ENCODE measurements at regions not wholly inside any gene's neighbourhood (a gene's known extent, or its start where the extent isn't known, plus 50 kb on each side); places are given as distances from the start of the nearest gene placed in this dataset.

- TF ChIP-seq RBBP5 (IDR thresholded peaks at IDR 0.05; ENCODE audit: borderline replicate concordance, insufficient read depth, low read length, poor library complexity, severe bottlenecking) (no peak), NCOA2 (IDR thresholded peaks at IDR 0.05; ENCODE audit: partially characterized antibody in 2 of 2) (no peak), ZNF644 (tag; IDR thresholded peaks at IDR 0.05; ENCODE audit: low read depth) (peak; percentile 81; the same call in 1 of the 2 replicates), ATF4 (CRISPR knock-in tag; IDR thresholded peaks at IDR 0.05) (no peak), ZFP1 (CRISPR knock-in tag; IDR thresholded peaks at IDR 0.05) (no peak), REST (IDR thresholded peaks at IDR 0.05; ENCODE audit: borderline replicate concordance) (no peak), REST (CRISPR knock-in tag; IDR thresholded peaks at IDR 0.05; ENCODE audit: low read depth) (no peak), TAF15 (IDR thresholded peaks at IDR 0.05; ENCODE audit: low read depth, low read length) (no peak), ZMIZ1 (IDR thresholded peaks at IDR 0.05; ENCODE audit: low read depth in 2 of 2, low read length in 2 of 2) (peak in 1 of 2 experiments; percentile 87; a peak in 2 of 4 replicates), ZNF140 (CRISPR knock-in tag; IDR thresholded peaks at IDR 0.05) (no peak), ZNF445 (CRISPR knock-in tag; IDR thresholded peaks at IDR 0.05; ENCODE audit: low read depth) (no peak), COPS2 (conservative IDR thresholded peaks at IDR 0.05) (no peak), ZBTB26 (CRISPR knock-in tag; IDR thresholded peaks at IDR 0.05) (no peak), ZNF3 (CRISPR knock-in tag; IDR thresholded peaks at IDR 0.05) (no peak)
Measured at GRCh38 chr17:63381101-63381729, 64.9 kb downstream of the CYB561 start (continued).
